NCI-H2081 treated with DMSO at 0.1 percent for 48 hours (cell line): ENCODE measurements at regions not wholly inside any gene's neighbourhood (a gene's known extent, or its start where the extent isn't known, plus 50 kb on each side); places are given as distances from the start of the nearest gene placed in this dataset.

Experiments used
- DNase-seq: peaks from one replicate; lab custom pipeline; 2025; lab: John Stamatoyannopoulos, UW

- DNase-seq = no peak
Measured at GRCh38 chr3:66751842-66752241, 246.3 kb upstream of the KBTBD8 start.

DNA sequence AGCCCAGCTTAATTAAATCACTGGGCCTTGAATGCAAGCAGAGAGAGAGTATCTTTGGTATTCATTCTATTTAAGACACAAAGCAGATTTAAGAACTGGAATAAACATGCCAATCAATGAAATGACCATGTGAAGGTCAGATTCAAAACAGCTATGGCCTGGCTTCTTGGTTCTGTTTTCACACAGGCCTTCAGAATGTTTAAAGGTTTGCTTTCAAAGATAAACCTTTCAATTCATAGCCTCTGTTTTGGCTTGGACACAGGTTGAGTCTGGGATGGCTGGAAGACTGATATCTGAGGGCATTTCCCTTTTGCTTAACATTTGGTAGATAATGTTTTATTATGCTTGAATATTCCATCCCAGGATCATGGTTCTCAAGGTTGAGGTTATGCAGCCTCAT, 244.4 kb upstream of the KBTBD8 start:
- DNase-seq = no peak

DNA sequence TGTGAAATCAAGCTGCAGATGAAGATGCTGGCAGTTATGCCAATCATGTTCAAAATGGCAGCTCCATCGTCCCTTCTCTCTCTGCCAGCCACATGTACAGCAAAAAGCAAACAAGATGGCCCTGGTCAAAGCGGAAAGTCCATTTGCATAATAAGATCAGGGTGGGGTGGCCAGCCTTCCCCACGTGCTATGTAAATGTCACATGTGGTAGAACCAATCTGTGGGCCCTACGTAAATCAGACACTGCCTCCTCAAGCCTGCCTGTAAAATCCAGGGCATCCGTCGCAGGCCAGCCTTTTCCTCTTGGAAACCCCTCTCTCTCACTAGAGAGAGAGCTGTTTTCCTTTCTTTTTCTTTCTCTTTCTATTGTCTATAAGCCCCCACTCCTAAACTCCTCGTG, 243.5 kb upstream of the KBTBD8 start:
- DNase-seq = no peak

DNA sequence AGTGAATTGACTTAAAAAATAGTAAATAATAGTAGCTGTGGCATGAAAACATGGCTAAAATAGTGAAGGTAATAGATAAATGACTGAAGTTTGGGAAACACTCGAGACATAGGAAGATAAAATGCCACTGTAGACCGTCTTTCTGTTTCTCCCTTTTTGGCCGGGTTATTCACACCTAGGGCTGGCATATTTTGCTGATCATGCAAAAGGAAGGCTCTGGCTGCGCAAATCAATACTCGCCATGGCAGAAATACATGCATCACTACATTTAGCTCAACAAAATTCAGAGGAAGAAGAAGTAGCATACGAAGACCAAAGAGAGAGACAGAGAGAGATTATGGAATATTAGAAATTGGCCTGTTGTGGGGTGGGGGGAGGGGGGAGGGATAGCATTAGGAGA, 242.2 kb upstream of the KBTBD8 start:
- no peak for DNase-seq

DNA sequence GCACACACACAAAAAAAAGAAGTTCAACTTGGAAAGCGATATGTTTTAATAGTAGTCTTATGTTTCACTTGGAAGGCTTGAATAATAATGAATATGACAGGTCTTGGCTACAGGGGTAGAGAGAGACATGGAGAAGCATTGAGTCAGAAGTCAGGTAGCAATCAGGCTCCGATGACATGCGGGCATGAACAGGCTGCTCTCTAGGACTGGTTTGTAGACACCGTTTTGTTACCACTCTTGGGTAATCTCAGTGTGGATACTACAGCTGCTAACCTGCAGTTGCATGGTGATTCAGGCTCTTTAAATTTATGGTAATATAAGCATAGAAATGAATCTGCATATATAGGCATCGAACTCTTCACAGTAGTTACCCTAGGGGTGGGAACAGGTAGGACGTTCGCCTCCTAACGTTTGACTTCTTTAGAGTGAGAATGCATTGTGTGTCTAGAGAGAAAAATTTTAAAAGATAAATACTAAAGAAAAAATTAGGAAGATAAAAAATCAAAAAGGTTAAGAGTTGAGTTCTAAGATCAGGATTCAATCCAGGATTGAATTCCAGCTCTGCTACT, 241.6 kb upstream of the KBTBD8 start:
- no peak for DNase-seq

DNA sequence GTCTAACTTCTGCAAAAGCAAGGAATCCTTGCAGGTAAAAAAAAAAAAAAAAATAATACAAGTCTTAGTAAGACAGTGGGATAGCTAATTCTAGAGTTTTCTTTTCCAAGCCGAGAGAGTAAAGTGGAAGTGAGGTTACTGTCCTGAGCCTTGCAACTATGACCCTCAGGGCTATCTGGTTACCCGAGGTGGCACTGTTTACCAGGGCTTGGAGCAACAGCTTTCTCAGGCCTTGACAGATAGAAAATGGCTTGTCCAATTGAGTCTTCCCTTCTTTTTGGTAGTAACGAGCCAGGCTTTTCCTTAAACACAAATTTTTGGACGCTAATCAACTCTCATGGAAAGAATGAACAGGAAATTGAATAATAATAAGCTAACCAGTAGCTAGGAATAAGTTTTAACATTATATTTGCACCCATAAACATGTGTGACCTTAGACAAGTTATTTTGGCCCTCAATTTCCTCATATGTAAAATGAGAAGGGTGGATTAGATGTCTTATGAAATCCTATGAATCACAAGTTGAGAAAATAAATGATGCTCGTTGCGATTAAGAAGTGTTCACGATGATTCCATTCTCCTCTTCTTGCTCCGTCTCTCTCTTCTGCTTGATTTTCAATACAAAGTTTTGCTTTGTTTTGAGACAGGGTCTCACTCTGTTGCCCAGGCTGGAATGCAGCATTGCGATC, 236.9 kb upstream of the KBTBD8 start:
- no peak for DNase-seq

DNA sequence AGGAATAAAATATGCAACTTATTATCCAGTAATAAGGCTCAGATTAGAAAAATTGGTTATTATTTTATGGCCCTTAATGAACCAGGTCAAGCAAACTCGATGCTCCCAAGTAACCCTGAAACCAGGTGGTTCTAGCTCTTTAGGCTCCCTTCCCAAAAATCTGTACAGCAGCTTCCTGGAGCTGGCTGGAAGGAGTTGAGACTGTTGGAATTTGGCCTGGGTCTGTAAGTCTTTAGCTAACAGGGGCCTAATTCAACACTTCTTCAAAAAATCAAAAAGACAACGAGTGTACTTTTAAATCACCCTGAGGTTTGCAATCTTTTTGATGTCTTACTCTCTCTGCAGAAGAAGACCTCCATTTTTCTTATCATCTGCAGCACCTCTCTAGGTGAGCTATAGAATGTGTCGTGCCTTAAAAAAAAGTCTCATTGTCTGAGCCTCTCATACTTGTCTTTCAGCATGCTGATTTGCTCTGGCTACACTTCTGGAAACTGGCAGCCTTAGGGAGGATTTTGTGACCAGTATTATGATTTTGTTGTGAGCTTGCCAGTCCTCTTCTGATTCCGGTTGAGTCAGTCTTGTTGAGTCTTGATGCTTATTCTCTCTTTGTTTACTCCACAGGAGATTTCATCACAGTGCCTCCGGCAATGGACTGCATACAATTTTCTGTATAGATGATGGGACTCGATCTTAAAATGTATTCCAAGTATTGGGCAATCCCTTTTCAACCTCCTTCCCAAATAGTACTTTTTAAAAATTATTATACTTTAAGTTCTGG, 235.0 kb upstream of the KBTBD8 start:
- no peak for DNase-seq

- DNase-seq = no peak
Measured at GRCh38 chr3:66778107-66778506, 220.0 kb upstream of the KBTBD8 start.

DNA sequence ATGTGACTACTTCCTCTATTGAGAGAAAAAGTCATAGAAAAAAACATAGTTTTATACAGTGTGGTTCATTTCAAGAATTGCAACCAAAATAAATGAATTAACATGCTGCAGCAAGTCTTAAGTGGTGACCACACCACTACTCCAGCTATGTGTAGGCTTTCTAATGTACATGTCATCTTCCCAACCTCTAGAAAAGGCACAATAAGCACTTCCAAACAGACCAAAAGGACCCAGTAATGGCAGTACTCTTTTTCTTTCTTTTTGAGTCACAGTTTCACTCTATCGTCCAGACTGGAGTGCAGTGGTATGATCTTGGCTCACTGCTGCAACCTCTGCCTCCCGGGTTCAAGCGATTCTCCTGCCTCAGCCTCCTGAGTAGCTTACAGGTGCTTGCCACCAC, 219.3 kb upstream of the KBTBD8 start:
- no peak for DNase-seq

DNA sequence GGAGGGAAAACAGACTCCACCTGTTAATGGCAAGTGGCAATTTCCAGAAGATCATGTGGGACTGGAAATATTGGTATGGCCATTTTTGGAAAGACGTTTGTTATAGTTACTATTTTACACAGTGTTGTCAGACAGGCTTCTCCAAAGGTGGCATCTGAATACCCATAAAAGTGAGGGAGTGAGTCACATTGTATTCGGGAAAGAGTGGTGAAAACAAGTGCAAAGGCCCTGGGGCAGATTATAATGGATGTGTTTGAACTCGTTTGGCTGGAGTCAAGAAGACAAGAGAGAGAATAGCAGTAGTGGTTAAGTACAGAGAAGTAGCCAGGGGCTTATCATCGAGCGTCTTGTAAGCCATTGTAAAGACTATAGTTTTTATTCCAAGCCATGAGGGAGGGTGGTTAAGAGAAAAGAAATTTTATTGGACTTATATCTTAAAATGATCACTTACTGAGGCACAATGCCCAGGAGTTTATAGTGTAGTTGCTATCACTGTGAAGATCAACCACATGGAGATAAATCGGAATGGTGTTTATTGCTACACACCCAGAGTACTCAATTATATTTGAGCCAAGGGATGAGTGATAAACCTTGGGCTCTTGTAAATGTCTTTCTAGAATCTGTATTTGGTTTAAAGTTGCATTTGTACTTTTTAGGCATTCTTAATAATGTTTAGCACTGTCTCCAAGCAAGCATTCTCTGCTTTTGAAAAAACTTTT, 212.8 kb upstream of the KBTBD8 start:
- no peak for DNase-seq

GRCh38 chr3:66789580-66790237, 208.4 kb upstream of the KBTBD8 start:
- DNase-seq = no peak

GRCh38 chr3:66792086-66792485, 206.0 kb upstream of the KBTBD8 start:
- DNase-seq = no peak

DNA sequence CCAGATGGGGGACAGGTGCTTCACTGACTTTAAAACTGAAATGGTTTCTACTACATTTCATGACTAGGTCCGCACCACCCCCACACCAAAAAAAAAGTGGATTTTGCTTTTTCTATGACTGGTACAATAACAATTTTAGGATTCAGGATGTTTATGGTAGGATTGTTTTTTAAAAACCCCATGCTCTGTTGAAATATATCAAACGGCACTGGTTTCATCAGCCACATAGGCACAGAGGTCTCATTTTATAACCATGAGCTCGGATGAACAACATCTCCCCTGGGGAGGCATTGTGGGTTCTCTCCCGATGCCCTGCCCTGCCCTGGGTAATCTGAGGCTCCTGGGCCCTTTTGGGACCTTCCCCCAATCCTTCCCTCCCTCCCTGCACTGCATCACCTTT, 202.7 kb upstream of the KBTBD8 start:
- no peak for DNase-seq

DNA sequence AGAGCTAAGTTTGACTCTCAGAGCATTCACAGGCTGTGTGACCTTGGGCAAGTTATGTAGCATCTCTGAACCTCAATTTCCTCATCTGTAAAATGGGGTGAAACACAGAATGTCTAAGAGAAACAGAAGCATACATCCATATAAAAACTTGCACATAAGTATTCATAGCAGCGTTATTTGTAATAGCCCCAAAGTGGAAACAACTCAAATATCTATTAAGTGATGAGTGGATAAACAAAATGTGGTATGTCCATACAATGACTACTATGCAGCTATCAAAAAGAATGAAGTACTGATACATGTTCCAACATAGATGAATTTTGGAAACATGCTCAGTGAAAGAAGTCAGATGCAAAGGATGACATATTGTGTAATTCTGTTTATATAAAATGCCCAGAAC, 201.8 kb upstream of the KBTBD8 start:
- DNase-seq = no peak

DNA sequence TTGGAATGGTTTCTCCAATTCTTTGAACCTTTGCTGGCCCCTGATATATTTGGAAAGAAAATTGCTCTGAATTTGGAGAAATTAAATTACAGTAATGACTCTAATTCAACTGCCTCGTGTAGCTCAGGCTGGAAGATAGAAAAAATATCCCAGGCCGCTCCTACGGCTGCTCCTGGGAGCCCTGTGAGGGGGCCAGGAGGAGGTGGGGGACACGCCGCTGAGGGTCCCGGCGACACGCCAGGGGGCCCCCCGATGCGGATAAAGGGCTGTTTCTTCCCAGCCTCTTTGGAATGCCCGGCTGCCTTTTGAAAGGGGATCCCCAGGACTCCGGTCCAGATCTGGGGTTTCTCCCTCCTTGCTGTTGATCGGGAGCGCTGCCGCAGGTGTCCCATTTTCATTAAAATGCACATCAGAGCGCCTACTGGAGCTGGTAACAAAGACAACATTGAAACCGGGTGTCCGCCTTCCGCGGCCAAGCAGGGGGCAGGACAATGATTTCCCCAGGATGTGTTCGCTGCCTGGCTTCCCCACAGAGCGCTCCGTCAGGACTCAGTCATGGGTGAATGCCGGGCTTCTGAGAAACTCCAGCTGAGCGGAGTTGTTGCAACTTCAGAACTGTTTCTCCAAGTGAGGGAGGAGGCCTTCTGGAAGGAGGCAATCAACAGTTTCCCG, 200.1 kb upstream of the KBTBD8 start:
- no peak for DNase-seq

GRCh38 chr3:66800941-66801545, 197.1 kb upstream of the KBTBD8 start:
- DNase-seq = no peak

GRCh38 chr3:66803206-66803605, 194.9 kb upstream of the KBTBD8 start:
- no peak for DNase-seq

GRCh38 chr3:66803721-66804695, 194.1 kb upstream of the KBTBD8 start:
- DNase-seq = no peak

- DNase-seq = no peak
Measured at GRCh38 chr3:66808891-66809594, 189.1 kb upstream of the KBTBD8 start.
